ENCODE measurements at regions not wholly inside any gene's neighbourhood (a gene's known extent, or its start where the extent isn't known, plus 50 kb on each side); places are given as distances from the start of the nearest gene placed in this dataset.

DNA sequence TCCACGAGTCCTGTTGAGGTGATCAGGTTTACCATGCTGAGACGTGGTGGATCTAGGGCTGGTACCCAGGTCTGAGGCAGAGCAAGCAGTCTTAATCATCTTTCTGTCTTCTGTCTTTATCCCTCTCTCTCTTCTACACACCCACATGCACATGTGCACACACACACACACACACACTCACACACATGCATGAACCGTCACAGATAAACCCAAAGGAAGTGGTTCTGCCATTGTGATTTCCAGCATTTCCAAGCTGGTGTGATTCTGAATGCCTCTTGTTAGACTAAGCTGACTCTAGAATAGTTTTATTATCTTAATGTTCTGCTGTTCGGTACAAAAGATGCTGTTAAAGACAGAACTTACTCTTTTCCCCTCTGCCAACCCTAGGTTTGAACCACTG, 411.8 kb upstream of the SALL1 start:
- H3K9me3 ChIP-seq (ENCODE audit: control insufficient read depth, insufficient read depth, low read length) = no peaks in the 10 kb centered on the region
- no peaks in the 10 kb centered on the region for H3K36me3 Mint-ChIP-seq
- no peak overlapping the region for H3K4me3 ChIP-seq (ENCODE audit: low read length)
- TF ChIP-seq, protein P1, sequence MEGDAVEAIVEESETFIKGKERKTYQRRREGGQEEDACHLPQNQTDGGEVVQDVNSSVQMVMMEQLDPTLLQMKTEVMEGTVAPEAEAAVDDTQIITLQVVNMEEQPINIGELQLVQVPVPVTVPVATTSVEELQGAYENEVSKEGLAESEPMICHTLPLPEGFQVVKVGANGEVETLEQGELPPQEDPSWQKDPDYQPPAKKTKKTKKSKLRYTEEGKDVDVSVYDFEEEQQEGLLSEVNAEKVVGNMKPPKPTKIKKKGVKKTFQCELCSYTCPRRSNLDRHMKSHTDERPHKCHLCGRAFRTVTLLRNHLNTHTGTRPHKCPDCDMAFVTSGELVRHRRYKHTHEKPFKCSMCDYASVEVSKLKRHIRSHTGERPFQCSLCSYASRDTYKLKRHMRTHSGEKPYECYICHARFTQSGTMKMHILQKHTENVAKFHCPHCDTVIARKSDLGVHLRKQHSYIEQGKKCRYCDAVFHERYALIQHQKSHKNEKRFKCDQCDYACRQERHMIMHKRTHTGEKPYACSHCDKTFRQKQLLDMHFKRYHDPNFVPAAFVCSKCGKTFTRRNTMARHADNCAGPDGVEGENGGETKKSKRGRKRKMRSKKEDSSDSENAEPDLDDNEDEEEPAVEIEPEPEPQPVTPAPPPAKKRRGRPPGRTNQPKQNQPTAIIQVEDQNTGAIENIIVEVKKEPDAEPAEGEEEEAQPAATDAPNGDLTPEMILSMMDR (IDR thresholded peaks at IDR 0.05) = no peak
- WGBS (ENCODE audit: insufficient coverage) = 80% methylated on average over 4 of the region's 4 CpGs
- intact Hi-C loops (cut with micrococcal nuclease) = no loop called here
- no peaks in the 10 kb centered on the region for H3K27me3 ChIP-seq (ENCODE audit: control insufficient read depth, insufficient read depth, low read length)
- H3K4me1 Mint-ChIP-seq = no peaks in the 10 kb centered on the region
- H3K27me3 Mint-ChIP-seq (ENCODE audit: low read depth in 2 of 2) = no peaks in the 10 kb centered on the region
- H3K4me3 Mint-ChIP-seq = no peak overlapping the region
- DNase-seq (no peak), ATAC-seq (no peak)
- H3K27ac ChIP-seq (ENCODE audit: low read length) = no peak overlapping the region
- H3K9me3 Mint-ChIP-seq = peaks cover 7 to 12% of the 10 kb centered on the region in 2 donors
- no peaks in the 10 kb centered on the region for H3K36me3 ChIP-seq (ENCODE audit: control insufficient read depth, insufficient read depth, low read length)
- no peak overlapping the region for H3K27ac Mint-ChIP-seq
- H3K4me1 ChIP-seq (ENCODE audit: control insufficient read depth, insufficient read depth, low read length) = no peaks in the 10 kb centered on the region

DNA sequence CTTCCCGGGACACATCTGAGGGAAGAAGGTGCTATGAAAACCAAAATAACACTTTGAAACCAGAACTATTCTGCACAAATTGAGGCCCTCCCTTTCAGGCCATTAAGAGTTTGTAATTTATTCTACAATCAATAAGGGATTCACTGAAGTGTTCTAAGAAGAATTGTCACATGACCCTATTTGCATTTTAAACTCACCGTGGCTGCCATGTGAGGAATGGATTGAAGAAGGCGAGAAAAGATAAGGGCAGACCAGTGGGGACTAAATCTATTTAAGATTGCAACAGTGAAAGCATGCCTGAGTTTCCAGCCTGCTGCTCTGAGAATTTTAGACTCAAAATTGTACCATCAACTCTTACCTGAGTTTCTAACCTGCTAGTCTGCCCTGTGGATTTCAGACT, 408.8 kb upstream of the SALL1 start:
- Mint-ChIP-seq H3K36me3 (no peaks in the 10 kb centered on the region), H3K4me3 (no peak overlapping the region), H3K27me3 (ENCODE audit: low read depth in 2 of 2) (no peaks in the 10 kb centered on the region), H3K27ac (no peak overlapping the region), H3K4me1 (no peaks in the 10 kb centered on the region), H3K9me3 (peaks cover 6 to 11% of the 10 kb centered on the region in 2 donors)
- no peaks in the 10 kb centered on the region for H3K27me3 ChIP-seq (ENCODE audit: control insufficient read depth, insufficient read depth, low read length)
- H3K4me1 ChIP-seq (ENCODE audit: control insufficient read depth, insufficient read depth, low read length) = no peaks in the 10 kb centered on the region
- no peak overlapping the region for H3K4me3 ChIP-seq (ENCODE audit: low read length)
- H3K9me3 ChIP-seq (ENCODE audit: control insufficient read depth, insufficient read depth, low read length) = no peaks in the 10 kb centered on the region
- no peak for DNase-seq
- 81% methylated on average over 3 of the region's 3 CpGs for WGBS (ENCODE audit: insufficient coverage)
- no peak for ATAC-seq
- H3K36me3 ChIP-seq (ENCODE audit: control insufficient read depth, insufficient read depth, low read length) = no peaks in the 10 kb centered on the region
- intact Hi-C loops (cut with micrococcal nuclease) = no loop called here
- H3K27ac ChIP-seq (ENCODE audit: low read length) = no peak overlapping the region
- TF ChIP-seq, protein P1 (IDR thresholded peaks at IDR 0.05) = no peak

DNA sequence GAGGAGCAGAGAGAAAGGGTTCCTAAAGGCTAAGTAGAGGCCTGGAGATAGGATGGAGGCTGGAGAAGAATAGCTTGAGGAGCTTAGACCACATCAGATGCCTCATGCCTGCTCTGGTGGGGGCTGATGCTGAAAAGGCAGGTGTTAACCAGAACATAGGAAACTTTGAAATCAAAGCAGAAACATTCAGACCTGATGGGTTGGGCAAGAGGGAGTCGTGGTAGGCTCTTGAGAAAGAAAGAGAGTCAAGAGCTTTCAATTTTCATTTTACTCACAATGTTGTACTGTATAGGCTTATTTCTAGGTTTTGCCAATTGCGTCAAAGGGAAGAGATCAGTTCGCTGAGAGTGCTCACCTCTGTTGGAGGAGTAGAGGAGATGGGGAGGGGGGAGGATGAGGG, 406.6 kb upstream of the SALL1 start:
- Histone ChIP-seq H3K9me3 (ENCODE audit: control insufficient read depth, insufficient read depth, low read length) (no peaks in the 10 kb centered on the region), H3K27ac (ENCODE audit: low read length) (no peak overlapping the region), H3K4me1 (ENCODE audit: control insufficient read depth, insufficient read depth, low read length) (no peaks in the 10 kb centered on the region), H3K36me3 (ENCODE audit: control insufficient read depth, insufficient read depth, low read length) (no peaks in the 10 kb centered on the region), H3K27me3 (ENCODE audit: control insufficient read depth, insufficient read depth, low read length) (no peaks in the 10 kb centered on the region), H3K4me3 (ENCODE audit: low read length) (no peak overlapping the region)
- Mint-ChIP-seq H3K9me3 (peaks cover 3 to 13% of the 10 kb centered on the region in 2 donors), H3K27me3 (ENCODE audit: low read depth in 2 of 2) (no peaks in the 10 kb centered on the region), H3K4me3 (no peak overlapping the region), H3K4me1 (no peaks in the 10 kb centered on the region), H3K36me3 (no peaks in the 10 kb centered on the region), H3K27ac (no peak overlapping the region)
- DNase-seq = no peak
- no peak for ATAC-seq
- intact Hi-C loops (cut with micrococcal nuclease) = no loop called here
- TF ChIP-seq, protein P1 (IDR thresholded peaks at IDR 0.05) = no peak
- WGBS (ENCODE audit: insufficient coverage) = 83% methylated on average over 3 of the region's 3 CpGs

DNA sequence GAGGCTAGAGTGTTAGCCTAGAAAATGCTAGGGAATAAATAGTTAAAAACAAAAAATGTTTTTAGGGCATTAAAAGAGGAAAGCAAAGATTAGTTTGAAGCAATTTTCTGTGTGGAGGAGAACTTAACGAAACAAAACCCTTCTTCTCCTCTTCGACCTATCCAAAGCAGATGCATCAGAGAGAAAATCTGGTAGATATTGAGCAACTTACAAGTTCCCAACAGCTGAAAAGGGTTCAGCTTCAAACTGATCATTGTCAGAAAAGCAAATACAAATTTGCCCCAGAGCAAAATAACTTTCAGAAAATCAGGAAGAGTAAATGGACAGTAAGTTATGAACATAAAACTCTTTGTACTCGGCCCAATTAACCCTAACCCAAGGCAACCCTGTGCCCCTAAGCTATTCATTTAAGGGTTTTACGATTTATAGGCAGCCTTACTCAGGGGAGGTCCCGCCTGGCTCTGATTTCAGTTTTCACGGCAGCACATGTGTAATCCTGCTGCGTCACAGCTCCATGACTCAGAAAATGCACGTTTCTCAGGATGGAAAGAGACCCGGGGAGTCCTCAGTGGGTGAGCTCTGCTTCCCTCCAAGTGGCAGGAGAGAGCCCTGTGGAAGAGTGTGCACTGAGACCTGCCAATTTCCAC, 405.7 kb upstream of the SALL1 start:
- TF ChIP-seq, protein P1 (IDR thresholded peaks at IDR 0.05) = no peak
- no peak overlapping the region for H3K4me3 ChIP-seq (ENCODE audit: low read length)
- no peaks in the 10 kb centered on the region for H3K27me3 Mint-ChIP-seq (ENCODE audit: low read depth in 2 of 2)
- H3K27ac ChIP-seq (ENCODE audit: low read length) = no peak overlapping the region
- H3K27me3 ChIP-seq (ENCODE audit: control insufficient read depth, insufficient read depth, low read length) = no peaks in the 10 kb centered on the region
- H3K4me3 Mint-ChIP-seq = no peak overlapping the region
- H3K36me3 ChIP-seq (ENCODE audit: control insufficient read depth, insufficient read depth, low read length) = no peaks in the 10 kb centered on the region
- intact Hi-C loops (cut with micrococcal nuclease) = no loop called here
- H3K4me1 Mint-ChIP-seq = no peaks in the 10 kb centered on the region
- no peaks in the 10 kb centered on the region for H3K9me3 ChIP-seq (ENCODE audit: control insufficient read depth, insufficient read depth, low read length)
- H3K9me3 Mint-ChIP-seq = peaks cover 3 to 13% of the 10 kb centered on the region in 2 donors
- ATAC-seq (no peak), DNase-seq (no peak)
- 66% methylated on average over 7 of the region's 9 CpGs for WGBS (ENCODE audit: insufficient coverage)
- H3K27ac Mint-ChIP-seq = no peak overlapping the region
- no peaks in the 10 kb centered on the region for H3K4me1 ChIP-seq (ENCODE audit: control insufficient read depth, insufficient read depth, low read length)
- H3K36me3 Mint-ChIP-seq = no peaks in the 10 kb centered on the region
